Transverse colon (tissue), 4 donors: ENCODE measurements at regions not wholly inside any gene's neighbourhood (a gene's known extent, or its start where the extent isn't known, plus 50 kb on each side); places are given as distances from the start of the nearest gene placed in this dataset.

Experiments used
- CTCF ChIP-seq, 5 experiments: fragments of 200-600 bp in 3 of 5; fragments of 450-650 bp in 2 of 5; sonication (generic) in 3 of 5; IDR thresholded peaks; 1 replicate in 2 of 5; 2 replicates in 3 of 5; pipeline ENCODE4 v1.5.1; 2016 to 2017; ENCODE audit warnings: antibody characterized with exemption in 5 of 5, inconsistent platforms in 3 of 5, mild to moderate bottlenecking in 2 of 5, moderate library complexity in 1 of 5
- EP300 ChIP-seq: sonication (generic); formaldehyde crosslinking; IDR thresholded peaks from one replicate; pipeline ENCODE4 v1.6.1; 2017; ENCODE audit warnings: antibody characterized with exemption, low read depth
- POLR2A ChIP-seq: fragments of 450-650 bp; IDR thresholded peaks from one replicate; pipeline ENCODE4 v1.6.1; 2016; ENCODE audit warnings: antibody characterized with exemption, mild to moderate bottlenecking, moderate library complexity
- POLR2AphosphoS5 ChIP-seq, 3 donors: sonication (generic); formaldehyde crosslinking; IDR thresholded peaks; one replicate each; pipeline ENCODE4 v1.6.1; 2016; ENCODE audit warnings: antibody characterized with exemption in 3 of 3

GRCh38 chr9:116002181-116002580, 151.4 kb upstream of the PAPPA start:
- TF ChIP-seq CTCF (IDR thresholded peaks at IDR 0.05) (no peak), POLR2A (no peak), EP300 (no peak), POLR2AphosphoS5 (IDR thresholded peaks at IDR 0.05) (no peak)
